Urinary bladder (tissue), 3 donors: ENCODE measurements at regions not wholly inside any gene's neighbourhood (a gene's known extent, or its start where the extent isn't known, plus 50 kb on each side); places are given as distances from the start of the nearest gene placed in this dataset.
"Not testable (repeated sequence)": the region's sequence is repeated elsewhere in the genome, so short reads cannot be mapped to it uniquely, and the experiment has no call there.

Experiments
- DNase-seq: peaks from one replicate; pipeline ENCODE4 v3.0.0-alpha.2; 2015; ENCODE audit errors: extremely low spot score
- H3K27ac ChIP-seq: one replicate; pipeline ENCODE4 v1.5.1; 2013; ENCODE audit warnings: low read depth, mild to moderate bottlenecking, moderate library complexity
- H3K36me3 ChIP-seq: one replicate; pipeline ENCODE4 v1.6.1; 2013; ENCODE audit warnings: mild to moderate bottlenecking, moderate library complexity; ENCODE audit not compliant: insufficient read depth
- H3K4me1 ChIP-seq: one replicate; pipeline ENCODE4 v1.6.1; 2013; ENCODE audit warnings: mild to moderate bottlenecking, moderate library complexity; ENCODE audit not compliant: insufficient read depth
- H3K4me3 ChIP-seq: one replicate; pipeline ENCODE4 v1.5.1; 2013; ENCODE audit warnings: low read depth, low read length
- WGBS: extraction: QIAGEN DNeasy Blood & Tissue Kit; methylation state at CpG from one replicate; pipeline ENCODE4 v1.1.7; 2013; 5-methylcytosine and 5-hydroxymethylcytosine counted together
- donor health status: healthy with polysubstance abuse.
- donor health status: healthy.

DNA sequence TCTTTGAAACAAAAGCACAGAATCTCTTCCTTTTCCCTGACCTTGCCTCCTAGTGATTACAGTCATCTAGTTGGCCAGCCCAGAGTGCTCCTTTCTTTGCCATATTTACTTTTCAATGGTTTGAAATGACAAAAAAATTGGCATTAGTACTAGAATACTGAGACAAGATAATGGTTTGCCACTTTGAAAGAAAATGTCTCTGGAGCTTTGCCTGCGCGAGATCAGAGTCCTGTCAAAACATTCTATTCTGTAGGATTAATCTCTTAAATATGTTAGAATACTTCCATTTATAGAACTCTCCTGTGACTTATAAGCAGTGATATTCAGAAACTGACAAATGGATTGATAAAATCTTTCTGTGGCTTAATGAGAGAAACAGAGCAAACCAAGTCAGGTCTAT, 484.0 kb upstream of the IZUMO3 start:
- Histone ChIP-seq H3K4me3 (no peak overlapping the region), H3K4me1 (no peaks in the 10 kb centered on the region), H3K36me3 (no peaks in the 10 kb centered on the region), H3K27ac (no peak overlapping the region)
- WGBS, result 33% methylated on average over 2 of the region's 2 CpGs
- DNase-seq, result no peak

GRCh38 chr9:25025686-25026085, 480.0 kb upstream of the IZUMO3 start:
- Histone ChIP-seq H3K4me1 (no peaks in the 10 kb centered on the region), H3K27ac (no peak overlapping the region), H3K4me3 (no peak overlapping the region), H3K36me3 (no peaks in the 10 kb centered on the region)
- DNase-seq, result no peak
- WGBS, result 85% methylated on average over 9 of the region's 9 CpGs

GRCh38 chr9:25025156-25025555, 479.5 kb upstream of the IZUMO3 start:
- H3K27ac ChIP-seq, result no peak overlapping the region
- no peaks in the 10 kb centered on the region for H3K4me1 ChIP-seq
- no peak for DNase-seq
- 82% methylated on average over 5 of the region's 5 CpGs for WGBS
- H3K4me3 ChIP-seq, result no peak overlapping the region
- no peaks in the 10 kb centered on the region for H3K36me3 ChIP-seq

- Histone ChIP-seq H3K4me1 (no peaks in the 10 kb centered on the region), H3K4me3 (no peak overlapping the region), H3K27ac (no peak overlapping the region), H3K36me3 (no peaks in the 10 kb centered on the region)
- DNase-seq, result no peak
- 89% methylated on average over 1 of the region's 1 CpG for WGBS
Observed at GRCh38 chr9:25017779-25018178, 472.1 kb upstream of the IZUMO3 start.

GRCh38 chr9:25010027-25010662, 464.4 kb upstream of the IZUMO3 start:
- WGBS, result 88% methylated on average over 2 of the region's 2 CpGs
- Histone ChIP-seq H3K4me1 (no peaks in the 10 kb centered on the region), H3K27ac (no peak overlapping the region), H3K36me3 (no peaks in the 10 kb centered on the region), H3K4me3 (no peak overlapping the region)
- no peak for DNase-seq

GRCh38 chr9:25003686-25004085, 458.0 kb upstream of the IZUMO3 start:
- 75% methylated on average over 10 of the region's 10 CpGs for WGBS
- H3K4me3 ChIP-seq, result no peak overlapping the region
- H3K4me1 ChIP-seq, result no peaks in the 10 kb centered on the region
- no peaks in the 10 kb centered on the region for H3K36me3 ChIP-seq
- DNase-seq, result no peak
- H3K27ac ChIP-seq, result no peak overlapping the region

DNA sequence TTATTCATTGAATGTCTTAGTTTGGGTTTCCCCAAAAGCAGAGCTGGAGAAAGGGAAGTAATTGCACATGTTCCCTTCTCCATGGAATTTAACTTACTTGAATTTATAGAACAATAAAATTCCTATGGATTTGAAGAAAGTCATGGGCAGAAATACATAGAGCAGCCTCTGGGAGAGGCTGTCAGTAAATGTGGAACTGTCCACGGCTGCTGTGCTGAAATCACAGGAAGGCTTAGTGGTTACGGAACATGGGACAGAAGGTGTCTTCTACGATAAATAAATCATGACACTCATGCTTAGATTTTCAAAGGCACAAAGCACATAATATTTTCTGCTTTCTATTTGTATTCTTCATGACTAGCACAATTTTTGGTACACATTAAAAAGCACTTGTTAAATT, 440.6 kb upstream of the IZUMO3 start:
- WGBS, result 45% methylated on average over 3 of the region's 3 CpGs
- Histone ChIP-seq H3K27ac (no peak overlapping the region), H3K4me3 (no peak overlapping the region), H3K36me3 (no peaks in the 10 kb centered on the region), H3K4me1 (no peaks in the 10 kb centered on the region)
- no peak for DNase-seq

- H3K4me3 ChIP-seq, H3K36me3 ChIP-seq, DNase-seq, H3K27ac ChIP-seq, H3K4me1 ChIP-seq: not testable (repeated sequence)
- 97% methylated on average over 8 of the region's 8 CpGs for WGBS
Observed at GRCh38 chr9:24970780-24971179, 425.1 kb upstream of the IZUMO3 start.

GRCh38 chr9:24961762-24962161, 416.1 kb upstream of the IZUMO3 start:
- Histone ChIP-seq H3K27ac (no peak overlapping the region), H3K4me1 (no peaks in the 10 kb centered on the region), H3K36me3 (no peaks in the 10 kb centered on the region), H3K4me3 (no peak overlapping the region)
- DNase-seq, result no peak

- Histone ChIP-seq H3K4me3 (no peak overlapping the region), H3K27ac (no peak overlapping the region), H3K36me3 (no peaks in the 10 kb centered on the region), H3K4me1 (no peaks in the 10 kb centered on the region)
- WGBS, result 92% methylated on average over 1 of the region's 1 CpG
- DNase-seq, result no peak
Observed at GRCh38 chr9:24953070-24953469, 407.4 kb upstream of the IZUMO3 start.

GRCh38 chr9:24939109-24939850, 393.6 kb upstream of the IZUMO3 start:
- 85% methylated on average over 5 of the region's 5 CpGs for WGBS

GRCh38 chr9:24936117-24936516, 390.4 kb upstream of the IZUMO3 start:
- no peak for DNase-seq
- WGBS, result 82% methylated on average over 3 of the region's 3 CpGs
- no peak overlapping the region for H3K4me3 ChIP-seq
- H3K27ac ChIP-seq, result no peak overlapping the region
- no peaks in the 10 kb centered on the region for H3K4me1 ChIP-seq
- H3K36me3 ChIP-seq, result no peaks in the 10 kb centered on the region

More at GRCh38 chr9:24939109-24939850, 393.6 kb upstream of the IZUMO3 start:
- H3K4me3 ChIP-seq, result no peak overlapping the region
- H3K4me1 ChIP-seq, result no peaks in the 10 kb centered on the region
- no peaks in the 10 kb centered on the region for H3K36me3 ChIP-seq
- no peak for DNase-seq
- H3K27ac ChIP-seq, result no peak overlapping the region

GRCh38 chr9:24932785-24933184, 387.1 kb upstream of the IZUMO3 start:
- 90% methylated on average over 2 of the region's 2 CpGs for WGBS
- H3K4me3 ChIP-seq, result no peak overlapping the region
- no peaks in the 10 kb centered on the region for H3K36me3 ChIP-seq
- H3K4me1 ChIP-seq, result no peaks in the 10 kb centered on the region
- no peak for DNase-seq
- H3K27ac ChIP-seq, result no peak overlapping the region

DNA sequence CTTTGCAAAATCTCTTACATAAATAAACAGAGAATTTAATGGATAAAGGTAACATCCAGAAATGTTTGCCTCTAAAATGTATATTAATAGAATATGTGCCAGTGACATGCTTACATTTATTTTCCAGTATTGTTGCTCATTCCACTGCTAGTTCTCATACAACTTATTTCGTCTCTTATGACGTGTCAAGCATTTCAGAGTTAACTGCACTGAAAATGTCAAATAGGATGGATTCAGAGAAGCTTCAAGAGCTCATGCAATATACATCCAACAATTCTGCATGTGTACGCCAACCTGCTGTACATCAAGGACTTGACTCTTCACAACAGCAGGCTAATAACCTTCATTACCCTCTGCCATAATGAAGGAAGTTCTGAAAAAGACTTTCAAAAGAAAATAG, 386.2 kb upstream of the IZUMO3 start:
- H3K36me3 ChIP-seq, result no peaks in the 10 kb centered on the region
- WGBS, result 46% methylated on average over 3 of the region's 3 CpGs
- no peak overlapping the region for H3K4me3 ChIP-seq
- H3K4me1 ChIP-seq, result no peaks in the 10 kb centered on the region
- no peak overlapping the region for H3K27ac ChIP-seq
- DNase-seq, result no peak
